Endothelial cell of umbilical vein (primary cell): ENCODE measurements at regions not wholly inside any gene's neighbourhood (a gene's known extent, or its start where the extent isn't known, plus 50 kb on each side); places are given as distances from the start of the nearest gene placed in this dataset.

Experiments
- BruUV-seq: library from RNA; stranded (reverse); fragments of 400-500 nt; replicated peaks from 2 replicates; lab custom pipeline; 2021; lab: Mats Ljungman, UMichigan
- CTCF ChIA-PET: fragments of 300-600, 350-600 bp; sonication (Branson Sonifier 250); formaldehyde crosslinking; loops from one replicate; lab custom pipeline; 2021; ENCODE audit warnings: antibody characterized with exemption, inconsistent platforms; lab: Charles Lee
- POLR2A ChIA-PET: fragments of 300-600, 350-600 bp; sonication (Branson Sonifier 250); formaldehyde crosslinking; loops from one replicate; lab custom pipeline; 2021; ENCODE audit warnings: antibody characterized with exemption, inconsistent platforms; lab: Charles Lee
- DNase-seq: peaks from one replicate; pipeline ENCODE4 v3.0.0-alpha.2; 2011; ENCODE audit warnings: low read depth, low spot score
- FAIRE-seq: peaks from 2 replicates; lab custom pipeline; 2011; peaks lifted over from hg19 to GRCh38; lab: Jason Lieb, UNC
- H2AFZ ChIP-seq: 2 replicates; pipeline ENCODE4 v1.6.0; 2012; ENCODE audit warnings: low read depth, low read length, control low read depth, inconsistent platforms
- H3K27ac ChIP-seq: 2 replicates; pipeline ENCODE4 v1.5.1; 2011; ENCODE audit warnings: low read depth, mild to moderate bottlenecking, control low read depth, low read length, moderate library complexity; ENCODE audit not compliant: insufficient read depth
- H3K27me3 ChIP-seq, 2 experiments: 2 replicates each; pipeline versions ENCODE4 v1.6.0 to v1.6.1; 2011; ENCODE audit warnings: low read length in 2 of 2, mixed read lengths in 1 of 2; ENCODE audit not compliant: control insufficient read depth in 2 of 2, insufficient read depth in 2 of 2
- H3K36me3 ChIP-seq, 2 experiments: 2 replicates in 1 of 2; 3 replicates in 1 of 2; pipeline ENCODE4 v1.5.1; 2011; ENCODE audit warnings: low read length in 2 of 2, mild to moderate bottlenecking in 1 of 2, moderate library complexity in 1 of 2; ENCODE audit not compliant: control insufficient read depth in 2 of 2, insufficient read depth in 2 of 2; ENCODE audit errors: extremely low read depth in 1 of 2
- H3K4me1 ChIP-seq: 3 replicates; pipeline ENCODE4 v1.5.1; 2011; ENCODE audit warnings: mild to moderate bottlenecking, low read length; ENCODE audit not compliant: control insufficient read depth, insufficient read depth; ENCODE audit errors: extremely low read depth
- H3K4me2 ChIP-seq: 2 replicates; pipeline ENCODE4 v1.6.1; 2011; ENCODE audit warnings: low read length, control low read depth, mixed read lengths; ENCODE audit not compliant: insufficient read depth
- H3K4me3 ChIP-seq, 3 experiments: fragments of 200-600 bp in 1 of 3; sonication (generic), shearing (Covaris generic) in 1 of 3; replicated peaks in 1 of 3; 2 replicates each; pipeline ENCODE4 v1.5.1; 2011 to 2016; ENCODE audit warnings: control low read depth in 3 of 3, low read length in 3 of 3, mild to moderate bottlenecking in 2 of 3, inconsistent platforms in 1 of 3, low read depth in 1 of 3, moderate library complexity in 1 of 3; ENCODE audit not compliant: insufficient read depth in 1 of 3
- H3K79me2 ChIP-seq: 2 replicates; pipeline ENCODE4 v1.6.0; 2012; ENCODE audit warnings: low read length, inconsistent platforms; ENCODE audit not compliant: control insufficient read depth, insufficient read depth
- H3K9ac ChIP-seq: replicated peaks from 2 replicates; pipeline ENCODE3; 2011; ENCODE audit warnings: low read length, control low read depth; ENCODE audit not compliant: insufficient read depth; ENCODE audit errors: extremely low read depth
- H3K9me1 ChIP-seq: replicated peaks from 3 replicates; pipeline ENCODE4 v1.6.0; 2011; ENCODE audit warnings: mild to moderate bottlenecking, low read length; ENCODE audit not compliant: control insufficient read depth, insufficient read depth; ENCODE audit errors: extremely low read depth
- H3K9me3 ChIP-seq: replicated peaks from 2 replicates; pipeline ENCODE4 v1.5.1; 2012; ENCODE audit warnings: low read length, inconsistent platforms; ENCODE audit not compliant: control insufficient read depth, insufficient read depth
- H4K20me1 ChIP-seq: replicated peaks from 2 replicates; pipeline ENCODE3; 2011; ENCODE audit warnings: mild to moderate bottlenecking, low read length; ENCODE audit not compliant: control insufficient read depth, insufficient read depth; ENCODE audit errors: extremely low read depth
- EZH2 ChIP-seq: IDR thresholded peaks from 2 replicates; pipeline ENCODE4 v1.6.1; 2012; ENCODE audit warnings: borderline replicate concordance, low read depth, mild to moderate bottlenecking, moderate library complexity, low read length, inconsistent platforms; ENCODE audit not compliant: severe bottlenecking
- FOS ChIP-seq: IDR thresholded peaks from 2 replicates; pipeline ENCODE4 v1.6.1; 2011; ENCODE audit warnings: mild to moderate bottlenecking, low read length, moderate library complexity, borderline replicate concordance; ENCODE audit not compliant: insufficient read depth
- GATA2 ChIP-seq: IDR thresholded peaks from 2 replicates; pipeline ENCODE4 v1.7.0; 2011; ENCODE audit warnings: low read depth, mild to moderate bottlenecking, moderate library complexity, mixed read lengths, low read length; ENCODE audit not compliant: insufficient read length, insufficient read depth
- JUN ChIP-seq: IDR thresholded peaks from 2 replicates; pipeline ENCODE4 v1.6.1; 2011; ENCODE audit warnings: borderline replicate concordance, low read depth; ENCODE audit not compliant: insufficient read length, insufficient read depth
- MYC ChIP-seq: IDR thresholded peaks from one replicate; pipeline ENCODE4 v1.6.1; 2011; ENCODE audit warnings: mild to moderate bottlenecking, low read depth, low read length
- POLR2A ChIP-seq: IDR thresholded peaks from 2 replicates; pipeline ENCODE4 v1.6.1; 2012; ENCODE audit warnings: low read depth, mild to moderate bottlenecking, control low read depth, low read length
- POLR2AphosphoS5 ChIP-seq: IDR thresholded peaks from 2 replicates; pipeline ENCODE4 v1.6.1; 2012; ENCODE audit warnings: low read depth, mild to moderate bottlenecking, control low read depth, low read length, moderate library complexity; ENCODE audit not compliant: insufficient read depth
- dilution Hi-C: fragments of 300-500 bp; cut with MboI; formaldehyde crosslinking; loops from one replicate; pipeline ENCODE4 v1.15.0; 2019; ENCODE audit warnings: low sequenced_read_pairs; ENCODE audit not compliant: extremely low pct_ligation_motif_present
- intact Hi-C: fragments of 100-400 bp; cut with micrococcal nuclease; formaldehyde crosslinking; loops from one replicate; pipeline ENCODE4 v1.10.0; 2022
- TF ChIP-seq, protein P1 (sequence below): IDR thresholded peaks from 2 replicates; pipeline ENCODE4 v1.6.1; 2011; ENCODE audit not compliant: insufficient read depth, insufficient read length
- TF ChIP-seq, protein P2 (sequence below), 2 donors: IDR thresholded peaks; 1 replicate in 1 of 2; 2 replicates in 1 of 2; pipeline ENCODE4 v1.5.1; 2011; ENCODE audit warnings: low read length in 2 of 2, mild to moderate bottlenecking in 2 of 2, moderate library complexity in 2 of 2, control low read depth in 1 of 2, inconsistent platforms in 1 of 2, low read depth in 1 of 2; ENCODE audit not compliant: insufficient read depth in 1 of 2; ENCODE audit errors: extremely low read depth in 1 of 2

DNA sequence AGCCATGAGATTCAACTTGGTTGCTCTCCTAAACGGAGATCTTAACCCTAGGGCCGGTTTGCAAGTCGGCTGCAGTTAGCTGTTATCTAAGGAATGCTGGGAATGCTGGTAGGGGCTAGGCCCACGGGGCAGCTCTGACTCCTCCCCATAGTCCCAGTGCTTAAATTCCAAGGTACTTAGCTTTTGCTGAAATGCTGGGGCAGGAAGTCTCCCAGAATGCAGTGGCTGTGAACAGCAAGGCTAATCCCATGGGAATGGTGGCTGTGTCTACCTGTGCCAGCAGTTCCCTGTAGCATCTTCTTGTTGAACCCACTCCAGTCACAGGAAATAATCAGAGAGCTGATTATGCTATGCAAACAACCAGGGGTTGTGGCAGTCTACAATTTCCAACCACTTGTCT is 102.5 kb upstream of the TJP1 start:
- Histone ChIP-seq H3K79me2 (no peaks in the 10 kb centered on the region), H3K27ac (no peak overlapping the region), H3K4me3 (no peak overlapping the region), H4K20me1 (no peaks in the 10 kb centered on the region), H3K9me3 (no peaks in the 10 kb centered on the region), H3K9ac (no peak overlapping the region), H3K36me3 (no peaks in the 10 kb centered on the region), H3K9me1 (no peaks in the 10 kb centered on the region), H3K27me3 (no peaks in the 10 kb centered on the region), H2AFZ (peak overlapping the region; percentile 66), H3K4me2 (peak overlapping the region; percentile 16), H3K4me1 (peaks cover 12% of the 10 kb centered on the region)
- POLR2A ChIA-PET: no interaction called here
- dilution Hi-C loops (no loop called here), intact Hi-C loops (loop anchor here (5.0 kb wide), 1 partner anchor 252 kb away; no protein-coding TSS in a partner anchor)
- TF ChIP-seq FOS (no peak), POLR2A (no peak), EZH2 (no peak)
- DNase-seq: peak; percentile 54
- BruUV-seq: no TSS peak
- FAIRE-seq: peak; percentile 81
- CTCF ChIA-PET: interaction anchor here (0.6 to 8.2 kb wide), 15 partner anchors 9 to 256 kb away, joined by 3 to 295 read pairs (median 10); partner anchors contain the start of gene TJP1

GRCh38 chr15:29922191-29922590 is 99.9 kb upstream of the TJP1 start:
- FAIRE-seq (no peak), DNase-seq (no peak)
- no peak overlapping the region for H3K4me2 ChIP-seq
- no peaks in the 10 kb centered on the region for H3K36me3 ChIP-seq
- BruUV-seq: no TSS peak
- POLR2A ChIA-PET: no interaction called here
- intact Hi-C loops (no loop called here), dilution Hi-C loops (no loop called here)
- H3K9me3 ChIP-seq: no peaks in the 10 kb centered on the region
- H3K27me3 ChIP-seq: no peaks in the 10 kb centered on the region
- TF ChIP-seq MYC: no peak
- TF ChIP-seq, protein P1, sequence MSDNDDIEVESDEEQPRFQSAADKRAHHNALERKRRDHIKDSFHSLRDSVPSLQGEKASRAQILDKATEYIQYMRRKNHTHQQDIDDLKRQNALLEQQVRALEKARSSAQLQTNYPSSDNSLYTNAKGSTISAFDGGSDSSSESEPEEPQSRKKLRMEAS: no peak
- TF ChIP-seq, protein P2, sequence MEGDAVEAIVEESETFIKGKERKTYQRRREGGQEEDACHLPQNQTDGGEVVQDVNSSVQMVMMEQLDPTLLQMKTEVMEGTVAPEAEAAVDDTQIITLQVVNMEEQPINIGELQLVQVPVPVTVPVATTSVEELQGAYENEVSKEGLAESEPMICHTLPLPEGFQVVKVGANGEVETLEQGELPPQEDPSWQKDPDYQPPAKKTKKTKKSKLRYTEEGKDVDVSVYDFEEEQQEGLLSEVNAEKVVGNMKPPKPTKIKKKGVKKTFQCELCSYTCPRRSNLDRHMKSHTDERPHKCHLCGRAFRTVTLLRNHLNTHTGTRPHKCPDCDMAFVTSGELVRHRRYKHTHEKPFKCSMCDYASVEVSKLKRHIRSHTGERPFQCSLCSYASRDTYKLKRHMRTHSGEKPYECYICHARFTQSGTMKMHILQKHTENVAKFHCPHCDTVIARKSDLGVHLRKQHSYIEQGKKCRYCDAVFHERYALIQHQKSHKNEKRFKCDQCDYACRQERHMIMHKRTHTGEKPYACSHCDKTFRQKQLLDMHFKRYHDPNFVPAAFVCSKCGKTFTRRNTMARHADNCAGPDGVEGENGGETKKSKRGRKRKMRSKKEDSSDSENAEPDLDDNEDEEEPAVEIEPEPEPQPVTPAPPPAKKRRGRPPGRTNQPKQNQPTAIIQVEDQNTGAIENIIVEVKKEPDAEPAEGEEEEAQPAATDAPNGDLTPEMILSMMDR (IDR thresholded peaks at IDR 0.05; ENCODE audit: extremely low read depth in 1 of 2, insufficient read depth in 1 of 2, low read depth in 1 of 2, low read length in 2 of 2): no peak
- no peak for TF ChIP-seq EZH2
- no peak for TF ChIP-seq JUN
- no peak for TF ChIP-seq POLR2A
- no peak for TF ChIP-seq FOS
- no peak for TF ChIP-seq POLR2AphosphoS5
- no peak for TF ChIP-seq GATA2
- no peaks in the 10 kb centered on the region for H3K79me2 ChIP-seq
- no peak overlapping the region for H2AFZ ChIP-seq
- H3K9ac ChIP-seq: no peak overlapping the region
- H4K20me1 ChIP-seq: no peaks in the 10 kb centered on the region
- H3K9me1 ChIP-seq: no peaks in the 10 kb centered on the region
- CTCF ChIA-PET: interaction anchor here (1.0 to 8.2 kb wide), 3 partner anchors 12 to 175 kb away, joined by 3 to 295 read pairs (median 5); no protein-coding TSS in a partner anchor
- H3K4me1 ChIP-seq: peaks cover 12% of the 10 kb centered on the region
- no peak overlapping the region for H3K4me3 ChIP-seq
- H3K27ac ChIP-seq: no peak overlapping the region
